Panc1 (cell line): ENCODE measurements at regions not wholly inside any gene's neighbourhood (a gene's known extent, or its start where the extent isn't known, plus 50 kb on each side); places are given as distances from the start of the nearest gene placed in this dataset.

Experiments
- POLR2AphosphoS5 ChIP-seq: IDR thresholded peaks from 2 replicates; pipeline ENCODE4 v1.6.1; 2012; ENCODE audit warnings: mild to moderate bottlenecking, low read depth, low read length, moderate library complexity
- SIN3A ChIP-seq: IDR thresholded peaks from 2 replicates; pipeline ENCODE4 v1.6.1; 2012; ENCODE audit warnings: low read depth, mild to moderate bottlenecking, low read length, moderate library complexity, borderline replicate concordance; ENCODE audit not compliant: insufficient read depth
- TF ChIP-seq, protein P1 (sequence below): fragments of 450-650 bp; IDR thresholded peaks from 2 replicates; pipeline ENCODE4 v1.5.1; 2017; ENCODE audit warnings: mild to moderate bottlenecking
- TF ChIP-seq, protein P2 (sequence below), 2 experiments: IDR thresholded peaks; 2 replicates each; pipeline ENCODE4 v1.6.1; 2011 to 2012; ENCODE audit warnings: low read depth in 2 of 2, control low read depth in 1 of 2, low read length in 1 of 2, mild to moderate bottlenecking in 1 of 2, moderate library complexity in 1 of 2; ENCODE audit not compliant: insufficient read depth in 1 of 2

DNA sequence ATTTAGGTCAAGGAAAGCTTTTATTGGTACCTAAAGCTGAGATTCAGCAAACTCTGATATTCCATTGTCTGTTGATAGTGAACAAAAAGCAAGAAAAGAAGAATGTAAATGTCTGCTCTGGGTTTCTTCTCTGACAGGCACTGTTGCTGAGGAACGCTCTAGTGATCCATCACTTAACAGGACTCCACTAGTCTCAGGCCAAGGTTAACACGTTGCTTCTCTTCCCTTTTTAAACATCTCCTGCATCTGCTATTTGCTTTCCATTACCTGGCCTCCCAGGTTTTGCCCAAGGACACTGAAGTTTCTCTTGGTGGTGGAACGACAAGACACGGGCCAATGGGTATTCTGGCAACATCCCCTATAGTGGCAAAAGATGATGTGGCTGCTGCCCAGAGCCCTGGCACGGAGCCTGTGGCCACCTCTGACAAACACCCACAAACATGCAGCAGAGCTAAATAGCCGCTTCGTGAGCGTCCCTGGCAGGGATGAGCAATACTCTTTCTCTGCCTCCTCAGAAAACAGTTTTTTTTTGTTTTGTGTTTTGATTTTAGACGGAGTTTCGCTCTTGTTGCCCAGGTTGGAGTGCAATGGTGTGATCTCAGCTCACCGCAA is 97.8 kb upstream of the AKAP13 start:
- TF ChIP-seq, protein P1, sequence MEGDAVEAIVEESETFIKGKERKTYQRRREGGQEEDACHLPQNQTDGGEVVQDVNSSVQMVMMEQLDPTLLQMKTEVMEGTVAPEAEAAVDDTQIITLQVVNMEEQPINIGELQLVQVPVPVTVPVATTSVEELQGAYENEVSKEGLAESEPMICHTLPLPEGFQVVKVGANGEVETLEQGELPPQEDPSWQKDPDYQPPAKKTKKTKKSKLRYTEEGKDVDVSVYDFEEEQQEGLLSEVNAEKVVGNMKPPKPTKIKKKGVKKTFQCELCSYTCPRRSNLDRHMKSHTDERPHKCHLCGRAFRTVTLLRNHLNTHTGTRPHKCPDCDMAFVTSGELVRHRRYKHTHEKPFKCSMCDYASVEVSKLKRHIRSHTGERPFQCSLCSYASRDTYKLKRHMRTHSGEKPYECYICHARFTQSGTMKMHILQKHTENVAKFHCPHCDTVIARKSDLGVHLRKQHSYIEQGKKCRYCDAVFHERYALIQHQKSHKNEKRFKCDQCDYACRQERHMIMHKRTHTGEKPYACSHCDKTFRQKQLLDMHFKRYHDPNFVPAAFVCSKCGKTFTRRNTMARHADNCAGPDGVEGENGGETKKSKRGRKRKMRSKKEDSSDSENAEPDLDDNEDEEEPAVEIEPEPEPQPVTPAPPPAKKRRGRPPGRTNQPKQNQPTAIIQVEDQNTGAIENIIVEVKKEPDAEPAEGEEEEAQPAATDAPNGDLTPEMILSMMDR: no peak
- TF ChIP-seq, protein P2, sequence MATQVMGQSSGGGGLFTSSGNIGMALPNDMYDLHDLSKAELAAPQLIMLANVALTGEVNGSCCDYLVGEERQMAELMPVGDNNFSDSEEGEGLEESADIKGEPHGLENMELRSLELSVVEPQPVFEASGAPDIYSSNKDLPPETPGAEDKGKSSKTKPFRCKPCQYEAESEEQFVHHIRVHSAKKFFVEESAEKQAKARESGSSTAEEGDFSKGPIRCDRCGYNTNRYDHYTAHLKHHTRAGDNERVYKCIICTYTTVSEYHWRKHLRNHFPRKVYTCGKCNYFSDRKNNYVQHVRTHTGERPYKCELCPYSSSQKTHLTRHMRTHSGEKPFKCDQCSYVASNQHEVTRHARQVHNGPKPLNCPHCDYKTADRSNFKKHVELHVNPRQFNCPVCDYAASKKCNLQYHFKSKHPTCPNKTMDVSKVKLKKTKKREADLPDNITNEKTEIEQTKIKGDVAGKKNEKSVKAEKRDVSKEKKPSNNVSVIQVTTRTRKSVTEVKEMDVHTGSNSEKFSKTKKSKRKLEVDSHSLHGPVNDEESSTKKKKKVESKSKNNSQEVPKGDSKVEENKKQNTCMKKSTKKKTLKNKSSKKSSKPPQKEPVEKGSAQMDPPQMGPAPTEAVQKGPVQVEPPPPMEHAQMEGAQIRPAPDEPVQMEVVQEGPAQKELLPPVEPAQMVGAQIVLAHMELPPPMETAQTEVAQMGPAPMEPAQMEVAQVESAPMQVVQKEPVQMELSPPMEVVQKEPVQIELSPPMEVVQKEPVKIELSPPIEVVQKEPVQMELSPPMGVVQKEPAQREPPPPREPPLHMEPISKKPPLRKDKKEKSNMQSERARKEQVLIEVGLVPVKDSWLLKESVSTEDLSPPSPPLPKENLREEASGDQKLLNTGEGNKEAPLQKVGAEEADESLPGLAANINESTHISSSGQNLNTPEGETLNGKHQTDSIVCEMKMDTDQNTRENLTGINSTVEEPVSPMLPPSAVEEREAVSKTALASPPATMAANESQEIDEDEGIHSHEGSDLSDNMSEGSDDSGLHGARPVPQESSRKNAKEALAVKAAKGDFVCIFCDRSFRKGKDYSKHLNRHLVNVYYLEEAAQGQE (IDR thresholded peaks at IDR 0.05; ENCODE audit: insufficient read depth in 1 of 2, low read depth in 2 of 2, low read length in 1 of 2): no peak
- TF ChIP-seq POLR2AphosphoS5: no peak
- TF ChIP-seq SIN3A: no peak
